ENCODE measurements at regions not wholly inside any gene's neighbourhood (a gene's known extent, or its start where the extent isn't known, plus 50 kb on each side); places are given as distances from the start of the nearest gene placed in this dataset.

- no peak overlapping the region for H3K27ac Mint-ChIP-seq
- no peaks in the 10 kb centered on the region for H3K9me3 Mint-ChIP-seq
- no peaks in the 10 kb centered on the region for H3K4me1 Mint-ChIP-seq (ENCODE audit: low read depth)
- H3K4me3 Mint-ChIP-seq (ENCODE audit: low read depth): no peak overlapping the region
- DNase-seq (ENCODE audit: low spot score): no peak
- intact Hi-C loops (cut with micrococcal nuclease): no loop called here
- H3K36me3 Mint-ChIP-seq (ENCODE audit: low read depth): no peaks in the 10 kb centered on the region
- no peaks in the 10 kb centered on the region for H3K27me3 Mint-ChIP-seq (ENCODE audit: low read depth)
Observed at GRCh38 chr18:57907550-57907949, 104.4 kb upstream of the ATP8B1 start.

GRCh38 chr18:57906852-57907251 lies 103.7 kb upstream of the ATP8B1 start:
- DNase-seq (ENCODE audit: low spot score): no peak
- no peaks in the 10 kb centered on the region for H3K27me3 Mint-ChIP-seq (ENCODE audit: low read depth)
- H3K27ac Mint-ChIP-seq: no peak overlapping the region
- no peaks in the 10 kb centered on the region for H3K36me3 Mint-ChIP-seq (ENCODE audit: low read depth)
- H3K9me3 Mint-ChIP-seq: no peaks in the 10 kb centered on the region
- intact Hi-C loops (cut with micrococcal nuclease): no loop called here
- no peaks in the 10 kb centered on the region for H3K4me1 Mint-ChIP-seq (ENCODE audit: low read depth)
- no peak overlapping the region for H3K4me3 Mint-ChIP-seq (ENCODE audit: low read depth)

- no peaks in the 10 kb centered on the region for H3K4me1 Mint-ChIP-seq (ENCODE audit: low read depth)
- no peaks in the 10 kb centered on the region for H3K27me3 Mint-ChIP-seq (ENCODE audit: low read depth)
- DNase-seq (ENCODE audit: low spot score): no peak
- H3K9me3 Mint-ChIP-seq: no peaks in the 10 kb centered on the region
- H3K36me3 Mint-ChIP-seq (ENCODE audit: low read depth): no peaks in the 10 kb centered on the region
- no peak overlapping the region for H3K27ac Mint-ChIP-seq
- H3K4me3 Mint-ChIP-seq (ENCODE audit: low read depth): no peak overlapping the region
- intact Hi-C loops (cut with micrococcal nuclease): no loop called here
Observed at GRCh38 chr18:57904535-57904934, 101.4 kb upstream of the ATP8B1 start.

- Mint-ChIP-seq H3K4me1 (ENCODE audit: low read depth) (no peaks in the 10 kb centered on the region), H3K27me3 (ENCODE audit: low read depth) (no peaks in the 10 kb centered on the region), H3K27ac (no peak overlapping the region), H3K9me3 (no peaks in the 10 kb centered on the region), H3K36me3 (ENCODE audit: low read depth) (no peaks in the 10 kb centered on the region), H3K4me3 (ENCODE audit: low read depth) (no peak overlapping the region)
- no peak for DNase-seq (ENCODE audit: low spot score)
- intact Hi-C loops (cut with micrococcal nuclease): no loop called here
Observed at GRCh38 chr18:57902721-57903120, 99.6 kb upstream of the ATP8B1 start.

- no peaks in the 10 kb centered on the region for H3K27me3 Mint-ChIP-seq (ENCODE audit: low read depth)
- no peaks in the 10 kb centered on the region for H3K36me3 Mint-ChIP-seq (ENCODE audit: low read depth)
- no peak for DNase-seq (ENCODE audit: low spot score)
- no peaks in the 10 kb centered on the region for H3K4me1 Mint-ChIP-seq (ENCODE audit: low read depth)
- no peak overlapping the region for H3K27ac Mint-ChIP-seq
- H3K4me3 Mint-ChIP-seq (ENCODE audit: low read depth): no peak overlapping the region
- intact Hi-C loops (cut with micrococcal nuclease): no loop called here
- no peaks in the 10 kb centered on the region for H3K9me3 Mint-ChIP-seq
Observed at GRCh38 chr18:57901825-57902589, 98.9 kb upstream of the ATP8B1 start.

- H3K9me3 Mint-ChIP-seq: no peaks in the 10 kb centered on the region
- H3K27me3 Mint-ChIP-seq (ENCODE audit: low read depth): no peaks in the 10 kb centered on the region
- no peaks in the 10 kb centered on the region for H3K36me3 Mint-ChIP-seq (ENCODE audit: low read depth)
- H3K4me3 Mint-ChIP-seq (ENCODE audit: low read depth): no peak overlapping the region
- DNase-seq (ENCODE audit: low spot score): no peak
- H3K27ac Mint-ChIP-seq: no peak overlapping the region
- no peaks in the 10 kb centered on the region for H3K4me1 Mint-ChIP-seq (ENCODE audit: low read depth)
- intact Hi-C loops (cut with micrococcal nuclease): no loop called here
Observed at GRCh38 chr18:57900906-57901435, 97.9 kb upstream of the ATP8B1 start.

GRCh38 chr18:57898506-57899124 lies 95.5 kb upstream of the ATP8B1 start:
- H3K9me3 Mint-ChIP-seq: no peaks in the 10 kb centered on the region
- intact Hi-C loops (cut with micrococcal nuclease): no loop called here
- H3K36me3 Mint-ChIP-seq (ENCODE audit: low read depth): no peaks in the 10 kb centered on the region
- no peaks in the 10 kb centered on the region for H3K27me3 Mint-ChIP-seq (ENCODE audit: low read depth)
- H3K4me1 Mint-ChIP-seq (ENCODE audit: low read depth): no peaks in the 10 kb centered on the region
- no peak overlapping the region for H3K4me3 Mint-ChIP-seq (ENCODE audit: low read depth)
- DNase-seq (ENCODE audit: low spot score): no peak
- no peak overlapping the region for H3K27ac Mint-ChIP-seq

GRCh38 chr18:57895182-57895581 lies 92.1 kb upstream of the ATP8B1 start:
- Mint-ChIP-seq H3K27ac (no peak overlapping the region), H3K9me3 (no peaks in the 10 kb centered on the region), H3K4me1 (ENCODE audit: low read depth) (no peaks in the 10 kb centered on the region), H3K27me3 (ENCODE audit: low read depth) (no peaks in the 10 kb centered on the region), H3K36me3 (ENCODE audit: low read depth) (no peaks in the 10 kb centered on the region), H3K4me3 (ENCODE audit: low read depth) (no peak overlapping the region)
- no peak for DNase-seq (ENCODE audit: low spot score)
- intact Hi-C loops (cut with micrococcal nuclease): no loop called here

- no peak overlapping the region for H3K4me3 Mint-ChIP-seq (ENCODE audit: low read depth)
- no peak overlapping the region for H3K27ac Mint-ChIP-seq
- no peaks in the 10 kb centered on the region for H3K27me3 Mint-ChIP-seq (ENCODE audit: low read depth)
- H3K9me3 Mint-ChIP-seq: peaks cover 4% of the 10 kb centered on the region
- intact Hi-C loops (cut with micrococcal nuclease): no loop called here
- DNase-seq (ENCODE audit: low spot score): no peak
- H3K36me3 Mint-ChIP-seq (ENCODE audit: low read depth): no peaks in the 10 kb centered on the region
- no peaks in the 10 kb centered on the region for H3K4me1 Mint-ChIP-seq (ENCODE audit: low read depth)
Observed at GRCh38 chr18:57891707-57892391, 88.7 kb upstream of the ATP8B1 start.

GRCh38 chr18:57890266-57890665 lies 87.2 kb upstream of the ATP8B1 start:
- H3K36me3 Mint-ChIP-seq (ENCODE audit: low read depth): no peaks in the 10 kb centered on the region
- H3K9me3 Mint-ChIP-seq: peaks cover 4% of the 10 kb centered on the region
- no peaks in the 10 kb centered on the region for H3K4me1 Mint-ChIP-seq (ENCODE audit: low read depth)
- no peak for DNase-seq (ENCODE audit: low spot score)
- intact Hi-C loops (cut with micrococcal nuclease): no loop called here
- H3K27ac Mint-ChIP-seq: no peak overlapping the region
- no peaks in the 10 kb centered on the region for H3K27me3 Mint-ChIP-seq (ENCODE audit: low read depth)
- no peak overlapping the region for H3K4me3 Mint-ChIP-seq (ENCODE audit: low read depth)

GRCh38 chr18:57889841-57890240 lies 86.7 kb upstream of the ATP8B1 start:
- H3K9me3 Mint-ChIP-seq: peaks cover 4% of the 10 kb centered on the region
- H3K4me3 Mint-ChIP-seq (ENCODE audit: low read depth): no peak overlapping the region
- intact Hi-C loops (cut with micrococcal nuclease): no loop called here
- no peak for DNase-seq (ENCODE audit: low spot score)
- no peaks in the 10 kb centered on the region for H3K27me3 Mint-ChIP-seq (ENCODE audit: low read depth)
- H3K36me3 Mint-ChIP-seq (ENCODE audit: low read depth): no peaks in the 10 kb centered on the region
- no peak overlapping the region for H3K27ac Mint-ChIP-seq
- H3K4me1 Mint-ChIP-seq (ENCODE audit: low read depth): no peaks in the 10 kb centered on the region

- Mint-ChIP-seq H3K27ac (no peak overlapping the region), H3K4me3 (ENCODE audit: low read depth) (no peak overlapping the region), H3K9me3 (peaks cover 4% of the 10 kb centered on the region), H3K27me3 (ENCODE audit: low read depth) (no peaks in the 10 kb centered on the region), H3K4me1 (ENCODE audit: low read depth) (no peaks in the 10 kb centered on the region), H3K36me3 (ENCODE audit: low read depth) (no peaks in the 10 kb centered on the region)
- intact Hi-C loops (cut with micrococcal nuclease): no loop called here
- DNase-seq (ENCODE audit: low spot score): no peak
Observed at GRCh38 chr18:57887543-57888383, 84.6 kb upstream of the ATP8B1 start.
